MCF 10A (cell line): ENCODE measurements at regions not wholly inside any gene's neighbourhood (a gene's known extent, or its start where the extent isn't known, plus 50 kb on each side); places are given as distances from the start of the nearest gene placed in this dataset.
A peak's percentile ranks its signal among the peaks of the same experiment; 100 is the strongest.

Experiments used
- BruUV-seq: library from RNA; stranded (reverse); fragments of 400-500 nt; replicated peaks from 2 replicates; lab custom pipeline; 2021; lab: Mats Ljungman, UMichigan
- CTCF ChIA-PET: fragments of 300-600 bp; sonication (Branson Sonifier 250); formaldehyde crosslinking; extraction: SDS; loops from one replicate; lab custom pipeline; 2021; ENCODE audit warnings: antibody characterized with exemption, inconsistent platforms; lab: Yijun Ruan, JAX
- POLR2A ChIA-PET: fragments of 300-600, 350-650 bp; sonication (Branson Sonifier 250); formaldehyde crosslinking; extraction: SDS; loops from one replicate; lab custom pipeline; 2020; ENCODE audit warnings: antibody characterized with exemption, inconsistent platforms; lab: Yijun Ruan, JAX
- DNase-seq: peaks from one replicate; pipeline ENCODE4 v3.0.0-alpha.2; 2018; ENCODE audit not compliant: unreplicated experiment
- H3K27ac Mint-ChIP-seq: one replicate; pipeline ENCODE4 v1.8.0; 2022; ENCODE audit warnings: mild to moderate bottlenecking, low read depth, mixed read lengths; ENCODE audit not compliant: unreplicated experiment
- H3K27me3 Mint-ChIP-seq: one replicate; pipeline ENCODE4 v1.8.0; 2022; ENCODE audit warnings: mixed read lengths; ENCODE audit not compliant: insufficient read depth, unreplicated experiment
- H3K36me3 Mint-ChIP-seq: one replicate; pipeline ENCODE4 v1.8.0; 2022; ENCODE audit warnings: mild to moderate bottlenecking, moderate library complexity, mixed read lengths; ENCODE audit not compliant: insufficient read depth, unreplicated experiment
- H3K4me1 Mint-ChIP-seq: one replicate; pipeline ENCODE4 v1.8.0; 2022; ENCODE audit warnings: mixed read lengths; ENCODE audit not compliant: insufficient read depth, unreplicated experiment
- H3K4me3 Mint-ChIP-seq: one replicate; pipeline ENCODE4 v1.8.0; 2022; ENCODE audit warnings: mild to moderate bottlenecking, moderate library complexity, mixed read lengths; ENCODE audit not compliant: unreplicated experiment
- H3K9me3 Mint-ChIP-seq: one replicate; pipeline ENCODE4 v1.8.0; 2022; ENCODE audit warnings: mixed read lengths; ENCODE audit not compliant: unreplicated experiment
- intact Hi-C: fragments of 100-400 bp; cut with micrococcal nuclease; formaldehyde crosslinking; loops from 2 replicates; pipeline ENCODE4 v1.14.1; 2022
- TF ChIP-seq, protein P1 (sequence below): fragments of 200-600 bp; IDR thresholded peaks from one replicate; pipeline ENCODE4 v1.8.0; 2022; ENCODE audit warnings: antibody characterized with exemption, mild to moderate bottlenecking; ENCODE audit not compliant: unreplicated experiment

DNA sequence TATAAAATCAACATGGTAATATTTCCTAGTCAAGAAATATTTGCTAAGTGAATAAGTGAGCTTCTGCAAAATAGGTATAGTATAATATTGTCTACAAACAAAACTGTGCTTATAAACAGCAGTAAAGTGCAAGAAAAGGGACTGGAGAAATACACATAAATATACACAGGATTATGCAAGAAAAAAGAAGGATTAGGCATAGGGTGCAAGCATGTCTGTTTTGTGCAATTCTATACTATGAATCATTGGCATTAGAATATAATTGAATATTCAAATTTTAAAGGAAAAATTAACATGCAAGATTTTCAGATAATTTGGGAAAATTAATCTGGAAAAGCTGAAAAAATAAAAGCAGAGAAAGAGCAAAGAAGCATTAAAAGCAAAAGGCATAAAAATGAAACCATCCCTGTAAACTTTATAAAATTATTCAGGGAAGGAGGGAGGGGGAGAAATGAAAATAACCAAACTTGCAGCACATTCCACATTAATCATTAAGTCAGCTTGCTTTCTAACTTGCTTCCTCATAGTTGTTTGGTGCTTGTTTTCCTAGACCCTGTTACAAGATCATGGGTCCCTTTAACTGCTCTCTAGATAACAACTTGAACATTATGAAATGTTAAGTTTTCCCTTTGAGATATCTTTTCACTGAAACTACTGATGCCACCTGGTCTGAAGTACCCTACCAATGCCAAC lies 147.4 kb upstream of the STAC start:
- no peaks in the 10 kb centered on the region for H3K36me3 Mint-ChIP-seq
- peaks cover 13% of the 10 kb centered on the region for H3K9me3 Mint-ChIP-seq
- intact Hi-C loops: no loop called here
- H3K4me1 Mint-ChIP-seq: no peaks in the 10 kb centered on the region
- BruUV-seq: no TSS peak
- DNase-seq: no peak
- ChIA-PET POLR2A (no interaction called here), CTCF (no interaction called here)
- H3K27me3 Mint-ChIP-seq: peaks cover 13% of the 10 kb centered on the region
- no peak overlapping the region for H3K4me3 Mint-ChIP-seq
- H3K27ac Mint-ChIP-seq: no peak overlapping the region
- TF ChIP-seq, protein P1, sequence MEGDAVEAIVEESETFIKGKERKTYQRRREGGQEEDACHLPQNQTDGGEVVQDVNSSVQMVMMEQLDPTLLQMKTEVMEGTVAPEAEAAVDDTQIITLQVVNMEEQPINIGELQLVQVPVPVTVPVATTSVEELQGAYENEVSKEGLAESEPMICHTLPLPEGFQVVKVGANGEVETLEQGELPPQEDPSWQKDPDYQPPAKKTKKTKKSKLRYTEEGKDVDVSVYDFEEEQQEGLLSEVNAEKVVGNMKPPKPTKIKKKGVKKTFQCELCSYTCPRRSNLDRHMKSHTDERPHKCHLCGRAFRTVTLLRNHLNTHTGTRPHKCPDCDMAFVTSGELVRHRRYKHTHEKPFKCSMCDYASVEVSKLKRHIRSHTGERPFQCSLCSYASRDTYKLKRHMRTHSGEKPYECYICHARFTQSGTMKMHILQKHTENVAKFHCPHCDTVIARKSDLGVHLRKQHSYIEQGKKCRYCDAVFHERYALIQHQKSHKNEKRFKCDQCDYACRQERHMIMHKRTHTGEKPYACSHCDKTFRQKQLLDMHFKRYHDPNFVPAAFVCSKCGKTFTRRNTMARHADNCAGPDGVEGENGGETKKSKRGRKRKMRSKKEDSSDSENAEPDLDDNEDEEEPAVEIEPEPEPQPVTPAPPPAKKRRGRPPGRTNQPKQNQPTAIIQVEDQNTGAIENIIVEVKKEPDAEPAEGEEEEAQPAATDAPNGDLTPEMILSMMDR: no peak

DNA sequence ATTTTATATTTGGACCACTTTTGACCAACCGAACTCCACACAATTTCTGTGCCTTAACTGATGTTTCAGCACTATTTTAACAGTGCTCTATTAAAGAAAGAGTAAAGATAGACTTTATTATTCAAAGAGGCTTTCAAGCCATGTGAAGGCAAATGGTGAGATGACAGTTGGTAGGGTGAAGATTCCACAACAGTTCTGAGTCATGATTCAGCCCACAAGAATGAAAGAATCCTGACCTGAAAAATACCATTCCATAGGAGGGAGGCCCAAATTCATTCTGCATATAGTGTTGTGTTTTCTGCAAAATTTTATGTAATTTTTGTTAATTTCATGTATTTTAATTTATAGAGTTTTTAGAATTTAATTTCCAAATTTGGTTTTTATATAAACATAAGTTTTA lies 135.6 kb upstream of the STAC start:
- no peaks in the 10 kb centered on the region for H3K27me3 Mint-ChIP-seq
- H3K4me3 Mint-ChIP-seq: no peak overlapping the region
- H3K4me1 Mint-ChIP-seq: no peaks in the 10 kb centered on the region
- H3K36me3 Mint-ChIP-seq: no peaks in the 10 kb centered on the region
- H3K9me3 Mint-ChIP-seq: no peaks in the 10 kb centered on the region
- TF ChIP-seq, protein P1: no peak
- CTCF ChIA-PET: no interaction called here
- DNase-seq: peak; percentile 21
- BruUV-seq: no TSS peak
- intact Hi-C loops: loop anchor here (10.0 kb wide), 1 partner anchor 120 kb away; no protein-coding TSS in a partner anchor
- POLR2A ChIA-PET: no interaction called here
- H3K27ac Mint-ChIP-seq: no peak overlapping the region

DNA sequence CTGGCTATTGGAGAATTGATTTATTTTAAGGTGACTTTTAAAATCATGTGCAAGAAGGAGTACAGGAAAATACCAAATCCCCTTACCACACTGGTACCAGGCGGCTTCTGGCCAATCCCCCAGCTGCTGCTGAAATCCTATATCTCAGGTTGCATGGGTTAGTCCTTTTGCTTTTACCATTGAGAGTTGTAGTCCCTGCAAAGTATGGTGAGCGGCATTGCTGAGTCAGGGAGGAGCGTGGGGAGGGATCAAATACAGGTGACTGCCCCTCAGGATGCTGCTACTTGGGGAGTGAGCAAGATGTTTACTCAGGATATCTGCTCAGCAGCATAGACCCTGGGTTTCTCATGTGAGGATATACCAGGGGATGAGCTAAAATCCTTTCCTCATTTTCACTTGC lies 131.9 kb upstream of the STAC start:
- TF ChIP-seq, protein P1: no peak
- POLR2A ChIA-PET: no interaction called here

DNA sequence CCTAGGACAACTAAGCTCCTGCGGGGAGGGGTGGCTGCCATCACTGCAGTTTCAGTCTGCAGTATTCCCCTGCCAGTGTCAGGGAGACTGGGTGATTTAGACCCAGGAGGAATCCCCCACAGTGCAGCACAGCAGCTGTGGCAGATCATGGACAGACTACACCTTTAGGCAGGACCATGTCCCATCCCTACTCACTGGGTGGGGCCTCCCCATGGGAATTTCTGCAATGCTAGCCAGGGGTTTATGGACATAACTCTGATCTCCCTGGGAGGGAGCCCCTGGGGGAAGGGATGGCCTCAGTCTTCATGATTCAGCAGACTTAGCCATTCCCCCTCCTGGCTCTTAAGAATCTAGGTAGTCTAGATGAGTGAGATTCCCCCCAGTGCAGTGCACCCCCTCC lies 130.1 kb upstream of the STAC start:
- Mint-ChIP-seq H3K9me3 (peaks cover 14% of the 10 kb centered on the region), H3K4me3 (no peak overlapping the region), H3K4me1 (no peaks in the 10 kb centered on the region), H3K36me3 (no peaks in the 10 kb centered on the region), H3K27me3 (peaks cover 12% of the 10 kb centered on the region), H3K27ac (no peak overlapping the region)
- intact Hi-C loops: no loop called here
- no peak for DNase-seq
- BruUV-seq: no TSS peak
- ChIA-PET CTCF (no interaction called here), POLR2A (no interaction called here)
- TF ChIP-seq, protein P1: no peak

More for the DNA sequence above, 131.9 kb upstream of the STAC start:
- no peak for DNase-seq
- Mint-ChIP-seq H3K4me3 (no peak overlapping the region), H3K4me1 (no peaks in the 10 kb centered on the region), H3K27me3 (peaks cover 12% of the 10 kb centered on the region), H3K9me3 (peaks cover 14% of the 10 kb centered on the region), H3K36me3 (no peaks in the 10 kb centered on the region), H3K27ac (no peak overlapping the region)
- intact Hi-C loops: loop anchor here (10.0 kb wide), 1 partner anchor 124 kb away; no protein-coding TSS in a partner anchor
- BruUV-seq: no TSS peak
- CTCF ChIA-PET: interaction anchor here (0.7 kb wide), 1 partner anchor 341 kb away, joined by 4 read pairs; no protein-coding TSS in a partner anchor
